Activated T-cell treated with anti-CD3 and anti-CD28 coated beads, Interleukin-2, amount 50 U/mL, for 48 hours (primary cell): ENCODE measurements at regions not wholly inside any gene's neighbourhood (a gene's known extent, or its start where the extent isn't known, plus 50 kb on each side); places are given as distances from the start of the nearest gene placed in this dataset.
"Not testable (repeated sequence)": the region's sequence is repeated elsewhere in the genome, so short reads cannot be mapped to it uniquely, and the experiment has no call there.

Experiments
- DNase-seq, 2 experiments: peaks; one replicate each; pipeline ENCODE4 v3.0.0-alpha.2; 2020

GRCh38 chr9:18305167-18305806 is 168.7 kb upstream of the ADAMTSL1 start:
- DNase-seq: not testable (repeated sequence)

GRCh38 chr9:18314316-18314715 is 159.6 kb upstream of the ADAMTSL1 start:
- no peak for DNase-seq

GRCh38 chr9:18317896-18318295 is 156.1 kb upstream of the ADAMTSL1 start:
- DNase-seq: no peak

GRCh38 chr9:18319918-18320445 is 154.0 kb upstream of the ADAMTSL1 start:
- no peak for DNase-seq

- DNase-seq: no peak
Measured at GRCh38 chr9:18324928-18325745, 148.8 kb upstream of the ADAMTSL1 start.

- not testable (repeated sequence) for DNase-seq
Measured at GRCh38 chr9:18325746-18326011, 148.3 kb upstream of the ADAMTSL1 start.

- no peak for DNase-seq
Measured at GRCh38 chr9:18327121-18327520, 146.8 kb upstream of the ADAMTSL1 start.

- no peak for DNase-seq
Measured at GRCh38 chr9:18330401-18331309, 143.3 kb upstream of the ADAMTSL1 start.

GRCh38 chr9:18331310-18331684 is 142.7 kb upstream of the ADAMTSL1 start:
- no peak for DNase-seq

- no peak for DNase-seq
Measured at GRCh38 chr9:18331808-18332209, 142.1 kb upstream of the ADAMTSL1 start.

- no peak for DNase-seq
Measured at GRCh38 chr9:18333157-18333556, 140.8 kb upstream of the ADAMTSL1 start.

GRCh38 chr9:18335825-18336224 is 138.1 kb upstream of the ADAMTSL1 start:
- DNase-seq: no peak

- no peak for DNase-seq
Measured at GRCh38 chr9:18338042-18338441, 135.9 kb upstream of the ADAMTSL1 start.

- no peak for DNase-seq
Measured at GRCh38 chr9:18343784-18344183, 130.2 kb upstream of the ADAMTSL1 start.

GRCh38 chr9:18346745-18347144 is 127.2 kb upstream of the ADAMTSL1 start:
- no peak for DNase-seq

- DNase-seq: no peak
Measured at GRCh38 chr9:18347386-18348082, 126.4 kb upstream of the ADAMTSL1 start.

- DNase-seq: no peak
Measured at GRCh38 chr9:18348083-18348475, 125.9 kb upstream of the ADAMTSL1 start.

GRCh38 chr9:18349530-18349929 is 124.4 kb upstream of the ADAMTSL1 start:
- no peak for DNase-seq

- no peak for DNase-seq
Measured at GRCh38 chr9:18350036-18350435, 123.9 kb upstream of the ADAMTSL1 start.

- no peak for DNase-seq
Measured at GRCh38 chr9:18350995-18351595, 122.9 kb upstream of the ADAMTSL1 start.

- DNase-seq: no peak
Measured at GRCh38 chr9:18352711-18353110, 121.2 kb upstream of the ADAMTSL1 start.

GRCh38 chr9:18353473-18353872 is 120.5 kb upstream of the ADAMTSL1 start:
- DNase-seq: no peak
